ENCODE measurements at regions not wholly inside any gene's neighbourhood (a gene's known extent, or its start where the extent isn't known, plus 50 kb on each side); places are given as distances from the start of the nearest gene placed in this dataset.

GRCh38 chr2:16162491-16163040 is 222.2 kb downstream of the MYCN start:
- DNase-seq = no peak

DNA sequence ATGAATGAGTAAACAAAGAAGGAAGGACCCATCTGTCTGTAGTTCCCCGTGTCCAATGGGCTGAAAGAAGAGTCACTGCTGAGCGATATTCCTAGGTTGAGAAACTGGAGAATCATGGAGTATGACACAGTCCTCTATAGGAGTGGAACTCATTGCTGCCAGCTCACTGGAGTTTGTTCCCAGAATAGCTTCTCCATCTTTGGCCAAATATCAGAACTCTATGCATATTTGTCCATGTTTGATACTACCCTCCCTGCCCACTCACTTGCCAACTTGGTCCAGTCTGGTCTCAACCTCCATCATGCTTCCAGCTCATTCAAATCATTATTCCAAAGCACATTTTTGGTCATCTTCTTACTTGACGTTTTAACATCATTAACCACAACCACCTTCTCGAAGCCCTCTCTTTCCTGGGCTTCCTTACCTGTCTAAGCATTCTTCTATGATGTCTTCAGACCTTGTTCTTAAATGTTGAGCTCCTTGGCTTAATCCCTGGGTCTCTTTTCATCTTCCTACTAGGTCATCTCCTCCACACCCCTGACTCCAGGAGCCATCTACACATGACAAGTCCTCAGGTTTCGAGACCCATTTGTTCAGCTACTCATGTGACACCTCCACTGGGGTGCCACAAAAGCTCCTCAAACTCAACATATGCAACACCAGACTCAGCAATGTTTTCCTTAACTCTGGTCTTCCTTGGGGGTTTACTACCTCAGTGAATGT is 221.6 kb downstream of the MYCN start:
- DNase-seq = no peak

DNA sequence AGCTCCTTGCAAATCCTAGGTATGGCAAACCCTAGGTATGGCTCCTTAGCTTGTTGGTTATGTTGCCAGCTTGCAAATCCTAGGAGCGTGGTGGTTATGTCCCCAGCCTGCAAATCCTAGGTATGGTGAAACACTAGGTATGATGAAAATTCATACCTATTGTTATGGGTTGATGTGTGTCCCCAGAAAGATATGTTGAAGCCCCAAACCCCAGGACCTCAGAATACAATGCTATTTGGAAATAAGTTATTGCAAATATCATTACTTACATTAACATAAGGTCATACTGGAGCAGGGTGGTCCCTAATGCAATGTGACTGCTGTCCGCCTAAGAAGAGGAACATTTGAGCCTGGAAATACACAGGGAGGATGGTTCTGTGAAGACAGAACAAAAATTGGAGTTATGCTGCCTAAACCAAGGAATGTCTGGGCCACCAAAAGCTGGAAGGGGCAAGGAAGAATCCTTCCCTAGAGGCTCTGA is 220.8 kb downstream of the MYCN start:
- no peak for DNase-seq

- no peak for DNase-seq
Observed at GRCh38 chr2:16160281-16161084, 220.1 kb downstream of the MYCN start.

DNA sequence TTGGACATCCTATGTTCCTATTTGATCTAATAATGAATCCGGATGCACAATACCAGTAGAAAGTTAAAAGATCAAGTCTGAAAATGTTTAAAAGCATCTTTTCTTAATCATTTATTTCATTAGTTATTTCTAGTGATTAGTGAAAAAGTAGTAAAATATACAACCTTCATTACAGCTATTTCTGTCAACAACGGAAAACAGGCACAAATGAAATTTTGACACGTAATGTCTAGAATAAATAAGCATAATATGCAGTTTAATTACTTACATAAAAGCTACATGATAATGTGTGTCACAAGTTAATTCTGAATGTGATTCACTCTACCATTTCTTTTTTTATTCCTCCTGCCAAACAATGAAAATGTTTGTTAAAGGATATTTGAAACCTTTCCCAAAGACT is 216.1 kb downstream of the MYCN start:
- DNase-seq = no peak

DNA sequence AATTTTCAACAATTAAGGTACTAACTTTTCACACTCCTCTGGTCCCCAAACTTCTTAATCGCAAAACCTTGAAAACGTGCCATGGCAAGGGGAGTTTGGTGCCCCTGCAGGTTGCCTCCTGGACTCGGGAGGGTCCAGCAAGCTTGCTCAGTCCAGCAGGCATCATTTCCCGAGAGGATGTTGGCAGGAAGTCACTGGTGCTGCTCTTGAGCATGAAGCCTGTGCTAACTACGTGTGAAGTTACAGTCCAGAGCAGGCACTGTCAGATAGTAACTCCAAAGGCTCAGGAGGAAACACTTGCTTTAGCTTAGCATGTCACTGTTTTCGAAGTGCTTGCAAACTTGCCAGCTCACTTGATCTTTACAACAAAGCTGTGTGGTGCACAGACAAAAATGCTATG is 215.4 kb downstream of the MYCN start:
- DNase-seq = no peak

DNA sequence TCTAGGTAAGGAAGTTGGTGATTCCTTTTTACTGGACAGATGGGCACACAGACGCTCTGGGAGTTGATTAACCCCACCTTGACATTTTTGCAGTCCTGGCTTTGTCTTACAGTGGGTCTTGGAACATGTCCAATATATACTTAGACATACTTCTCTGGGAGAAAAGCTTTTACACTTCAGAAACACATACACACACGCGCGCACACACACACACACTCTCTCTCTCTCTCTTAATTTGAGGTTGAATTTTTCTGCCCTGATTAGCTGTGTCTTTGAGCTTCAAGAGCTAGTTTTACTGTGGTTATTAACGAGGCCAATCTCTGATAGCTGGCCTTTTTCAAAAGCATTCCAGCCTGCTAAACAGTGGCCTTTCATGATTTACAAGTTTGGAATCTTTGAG is 215.0 kb downstream of the MYCN start:
- DNase-seq = no peak

DNA sequence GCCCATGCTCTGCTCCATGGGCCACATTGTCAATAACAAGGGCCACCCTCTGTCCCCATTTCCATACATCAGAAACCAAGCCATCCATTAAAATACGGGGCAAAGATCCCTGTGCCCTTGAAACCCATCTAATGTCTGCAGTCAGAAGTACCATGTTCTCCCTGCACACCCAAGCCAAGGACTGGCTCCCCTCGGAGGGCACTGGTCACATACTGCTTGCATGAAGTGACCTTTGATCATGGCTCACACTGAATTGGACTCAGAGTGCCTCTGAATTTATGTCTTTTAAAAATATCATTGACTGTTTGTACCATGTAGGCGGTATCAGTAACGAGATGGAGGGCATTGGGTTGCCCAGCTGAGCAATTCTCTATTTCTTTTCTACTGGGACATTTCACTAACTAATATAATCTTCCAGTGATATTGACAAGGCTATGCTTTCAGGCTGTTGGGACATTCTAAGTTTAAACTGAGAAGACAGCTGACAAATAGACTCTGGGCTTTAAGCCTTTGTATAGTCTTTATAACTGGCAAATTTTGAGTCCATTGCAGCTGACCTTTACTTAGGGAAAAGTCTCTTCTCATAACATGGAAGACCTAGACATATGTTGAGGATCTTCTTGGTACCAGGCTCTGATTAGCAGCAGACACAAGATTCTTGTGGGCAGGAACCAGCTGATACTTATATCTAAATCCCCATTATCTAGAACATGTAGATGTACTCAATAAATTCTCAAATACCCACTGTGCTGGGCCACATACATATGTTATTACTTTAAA is 214.3 kb downstream of the MYCN start:
- DNase-seq = no peak

DNA sequence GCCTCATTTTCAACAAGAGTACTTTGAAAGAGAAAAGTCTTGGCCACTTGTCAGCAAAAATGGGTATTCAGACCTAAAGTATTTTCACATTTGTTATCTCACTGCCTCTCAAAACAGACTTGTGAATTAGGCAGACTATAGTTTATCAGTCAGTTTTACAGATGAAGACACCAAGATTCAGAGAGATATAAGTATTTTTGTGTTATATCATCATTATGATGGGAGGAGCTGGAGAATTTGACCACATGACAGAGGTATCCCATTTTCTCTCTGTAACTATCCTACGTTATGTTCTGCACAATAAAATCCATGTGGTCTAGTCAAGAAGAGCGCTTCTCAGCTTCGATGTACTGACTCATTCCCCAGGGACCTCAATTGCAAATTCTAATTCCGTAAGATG is 213.7 kb downstream of the MYCN start:
- DNase-seq = no peak

DNA sequence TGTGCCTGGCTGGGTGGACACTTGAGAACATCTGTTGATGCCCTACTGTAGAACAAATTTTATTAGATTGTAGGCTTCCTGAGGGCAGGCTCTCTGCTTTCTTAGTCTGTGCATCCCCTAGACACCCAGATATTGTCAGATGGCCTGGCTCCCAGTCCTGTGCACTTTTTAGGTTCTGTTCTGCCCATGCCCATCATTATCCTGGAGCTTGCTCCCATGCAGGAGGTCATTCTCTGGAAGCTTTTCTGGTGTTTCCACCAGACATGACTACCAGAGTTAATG is 213.3 kb downstream of the MYCN start:
- no peak for DNase-seq

DNA sequence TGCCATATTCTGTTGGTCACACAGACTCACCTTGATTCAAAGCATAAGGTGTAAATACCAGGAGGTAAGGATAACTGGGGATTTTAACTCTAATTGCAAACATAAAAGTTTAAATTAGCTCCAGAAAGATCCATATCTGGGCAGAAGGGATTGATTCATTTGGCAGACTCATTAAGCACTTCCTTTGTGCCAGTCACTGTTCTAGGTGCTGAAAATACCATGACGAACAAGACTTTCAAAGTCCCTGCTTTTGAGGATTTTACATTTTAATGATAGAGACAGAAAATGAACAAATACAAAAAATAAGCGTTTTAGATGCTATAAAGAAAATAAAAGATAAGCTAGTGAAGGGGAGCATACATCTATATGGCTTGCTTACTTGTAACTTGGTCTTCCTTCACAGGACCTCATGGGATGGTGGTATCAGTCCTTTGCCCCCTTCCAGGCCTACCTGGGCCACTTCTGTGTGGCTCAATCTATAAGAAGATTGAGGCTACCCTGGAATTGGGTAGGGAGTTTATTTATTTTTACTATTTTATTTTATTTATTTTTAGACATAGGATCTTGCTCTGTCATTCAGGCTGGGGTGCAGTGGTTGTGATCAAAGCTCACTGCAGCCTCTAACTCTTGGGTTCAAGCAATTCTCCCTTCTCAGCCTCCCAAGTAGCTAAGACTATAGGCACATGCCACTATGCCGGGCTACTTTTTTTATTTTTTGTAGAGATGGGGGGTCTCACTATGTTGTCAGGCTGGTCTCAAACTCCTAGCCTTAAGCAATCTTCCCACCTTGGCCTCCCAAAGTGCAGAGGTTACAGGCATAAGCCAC is 212.8 kb downstream of the MYCN start:
- no peak for DNase-seq

GRCh38 chr2:16152071-16152927 is 211.9 kb downstream of the MYCN start:
- DNase-seq = no peak

- no peak for DNase-seq
Observed at GRCh38 chr2:16151651-16152050, 211.3 kb downstream of the MYCN start.

GRCh38 chr2:16151281-16151570 is 210.9 kb downstream of the MYCN start:
- DNase-seq = no peak

DNA sequence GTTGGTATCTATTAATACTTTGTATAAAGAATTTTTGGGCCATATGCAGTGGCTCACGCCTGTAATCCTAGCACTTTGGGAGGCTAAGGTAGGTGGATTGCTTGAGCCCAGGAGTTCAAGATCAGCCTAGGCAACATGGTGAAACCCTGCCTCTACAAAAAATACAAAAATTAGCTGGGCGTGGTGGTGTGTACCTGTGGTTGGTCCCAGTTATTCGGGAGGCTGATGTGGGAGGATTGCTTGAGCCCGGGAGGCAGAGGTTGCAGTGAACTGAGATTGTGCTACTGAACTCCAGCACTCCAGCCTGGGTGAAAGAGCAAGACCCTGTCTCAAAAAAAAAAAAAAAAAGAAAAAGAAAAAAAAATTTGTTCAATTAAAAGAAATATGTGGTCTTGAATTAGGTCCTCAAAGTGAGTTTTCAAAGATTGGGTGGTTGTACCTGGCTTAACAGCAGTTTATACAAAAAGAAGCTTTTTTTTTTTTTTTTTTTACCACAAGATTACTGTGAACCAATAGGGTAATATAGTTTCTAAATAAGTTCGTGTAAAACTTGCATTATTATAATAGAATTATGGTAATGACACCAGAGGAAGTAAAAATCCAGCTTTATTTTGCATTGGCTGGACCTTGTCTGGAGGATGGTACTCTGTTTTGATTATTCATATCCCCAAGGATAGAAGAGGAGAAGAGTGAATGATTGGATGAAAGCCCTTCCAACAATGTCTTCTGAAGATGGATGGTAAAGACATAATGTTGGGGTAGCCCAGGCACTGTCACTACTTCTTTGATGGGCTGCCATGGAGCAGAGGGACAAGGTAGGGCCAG is 210.3 kb downstream of the MYCN start:
- no peak for DNase-seq

DNA sequence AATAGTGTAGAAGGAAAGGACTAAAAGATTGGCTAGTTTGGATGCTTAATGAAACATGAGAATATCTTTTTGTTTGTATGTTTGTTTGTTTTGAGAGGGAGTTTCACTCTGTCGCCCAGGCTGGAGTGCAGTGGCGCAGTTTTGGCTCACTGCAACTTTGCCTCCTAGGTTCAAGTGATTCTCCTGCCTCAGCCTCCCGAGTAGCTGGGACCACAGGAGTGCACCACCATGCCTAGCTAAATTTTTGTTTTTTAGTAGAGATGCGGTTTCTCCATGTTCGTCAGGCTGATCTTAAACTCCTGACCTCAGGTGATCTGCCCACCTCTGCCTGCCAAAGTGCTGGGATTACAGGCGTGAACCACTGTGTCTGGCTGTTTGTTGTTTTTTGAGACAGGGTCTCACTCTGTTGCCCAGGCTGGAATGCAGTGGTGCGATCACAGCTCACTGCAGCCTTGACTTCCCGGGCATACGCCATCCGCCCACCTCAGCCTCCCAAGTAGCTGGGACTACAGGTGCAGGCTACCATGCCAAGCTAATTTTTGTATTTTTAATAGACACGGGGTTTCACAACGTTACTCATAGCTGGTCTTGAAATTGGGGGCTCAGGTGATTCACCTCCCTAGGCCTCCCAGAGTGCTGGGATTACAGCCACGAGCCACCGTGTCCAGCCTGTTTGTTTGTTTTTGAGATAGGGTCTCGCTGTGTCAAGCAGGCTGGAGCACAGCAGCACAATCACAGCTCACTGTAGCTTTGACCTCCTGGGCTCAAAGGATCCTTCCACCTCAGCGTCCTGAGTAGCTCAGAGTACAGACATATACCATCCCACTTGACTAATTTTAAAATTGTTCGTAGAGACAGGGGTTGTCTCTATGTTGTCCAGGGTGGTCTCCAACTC is 209.2 kb downstream of the MYCN start:
- no peak for DNase-seq

DNA sequence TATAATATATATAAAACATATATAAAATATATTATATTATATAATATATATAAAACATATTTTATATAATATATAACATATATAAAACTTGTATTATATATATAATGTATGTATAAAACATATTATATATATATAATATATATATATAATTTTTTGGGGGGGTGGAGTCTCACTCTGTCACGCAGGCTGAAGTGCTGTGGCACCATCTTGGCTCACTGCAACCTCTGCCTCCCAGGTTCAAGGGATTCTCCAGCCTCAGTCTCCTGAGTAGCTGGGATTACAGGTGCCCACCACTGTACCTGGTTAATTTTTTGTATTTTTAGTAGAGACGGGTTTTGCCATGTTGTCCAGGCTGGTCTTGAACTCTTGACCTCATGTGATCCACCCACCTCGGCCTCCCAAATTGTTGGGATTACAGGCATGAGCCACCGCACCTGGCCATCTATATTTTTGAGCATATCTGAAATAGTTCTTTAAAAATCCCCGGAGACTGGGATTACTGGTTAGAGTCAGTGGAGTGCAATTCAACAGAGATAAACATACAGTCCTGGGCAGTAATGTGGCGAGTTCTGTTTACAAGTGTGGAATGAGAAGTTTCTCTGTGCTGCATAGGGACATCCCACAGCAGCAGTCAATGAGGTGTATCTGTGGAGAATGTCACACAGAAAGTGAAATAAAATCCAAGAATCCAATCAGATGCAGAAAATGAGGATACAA is 208.4 kb downstream of the MYCN start:
- no peak for DNase-seq

DNA sequence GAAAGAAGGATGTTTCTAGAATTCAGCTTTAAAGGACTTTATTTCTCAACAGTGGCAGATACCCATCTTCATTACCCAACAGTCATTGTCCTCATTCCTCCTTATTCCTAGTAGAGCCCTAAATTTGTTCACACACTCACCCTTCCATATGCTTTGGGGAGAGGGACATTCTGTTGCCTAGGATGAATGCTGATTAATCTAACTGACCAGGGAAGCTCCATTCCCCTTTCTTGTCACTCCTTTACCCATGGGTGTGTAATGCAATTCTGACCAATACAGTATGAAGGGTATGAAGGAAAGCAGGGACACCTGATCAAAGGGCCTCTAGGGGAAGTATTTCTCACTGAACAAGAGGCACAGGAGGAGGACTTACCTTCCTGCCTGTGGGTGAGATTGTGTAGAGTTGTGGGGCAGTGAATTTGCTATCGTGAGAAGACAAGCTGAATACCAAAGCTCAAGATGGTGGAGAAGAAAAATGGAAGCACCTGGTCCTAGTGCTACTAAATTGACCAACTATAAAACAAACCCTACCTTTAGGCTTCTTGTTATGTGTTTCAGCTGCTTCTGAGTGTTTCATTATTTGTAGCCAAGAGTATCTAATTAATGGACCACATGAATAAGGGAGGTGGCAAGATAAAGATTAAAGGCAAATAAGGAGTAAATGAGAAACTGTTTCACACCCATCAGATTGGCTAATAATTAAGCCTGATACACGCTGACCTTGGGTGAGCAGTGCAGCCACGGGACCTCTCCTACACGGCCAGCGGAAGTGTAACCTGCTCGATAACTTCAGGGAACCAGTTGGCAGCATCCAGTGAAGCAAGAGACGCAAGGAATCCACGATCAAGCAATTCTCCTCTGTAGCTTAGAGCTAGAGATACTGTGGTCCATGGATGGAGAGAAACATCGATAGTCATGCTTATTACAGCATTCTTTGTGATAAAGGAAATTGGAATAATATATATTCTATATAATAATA is 202.3 kb downstream of the MYCN start:
- no peak for DNase-seq
